EH (cell line): ENCODE measurements at regions not wholly inside any gene's neighbourhood (a gene's known extent, or its start where the extent isn't known, plus 50 kb on each side); places are given as distances from the start of the nearest gene placed in this dataset.

ENCODE experiments used
- DNase-seq: peaks from one replicate; pipeline ENCODE4 v3.0.0-alpha.2; 2015; ENCODE audit warnings: low read depth

GRCh38 chr2:16254356-16254965 lies 314.1 kb downstream of the MYCN start:
- DNase-seq: no peak

- DNase-seq: no peak
These were observed 312.9 kb downstream of the MYCN start for GRCh38 chr2:16253291-16253690.

DNA sequence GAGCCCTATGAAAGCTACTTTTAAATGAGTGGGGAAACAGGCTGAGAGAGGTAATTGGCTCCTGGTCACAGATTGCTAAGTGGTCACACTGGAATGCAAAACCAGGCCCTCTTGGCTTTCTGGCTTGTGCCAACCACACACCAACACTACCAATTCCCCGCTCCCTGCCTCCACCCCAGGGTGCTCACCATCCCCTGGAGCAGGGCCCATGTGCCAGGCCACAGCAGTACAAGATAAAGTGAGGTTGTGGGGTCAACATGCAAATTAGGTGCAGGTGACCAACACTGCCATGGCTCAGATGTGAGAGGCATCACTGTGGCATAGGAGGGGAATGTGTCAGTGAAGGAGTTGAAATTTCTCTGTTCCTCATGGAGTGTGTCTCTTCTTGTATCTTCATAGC lies 312.5 kb downstream of the MYCN start:
- DNase-seq: no peak

- DNase-seq: no peak
These were observed 311.9 kb downstream of the MYCN start for GRCh38 chr2:16252251-16252650.

DNA sequence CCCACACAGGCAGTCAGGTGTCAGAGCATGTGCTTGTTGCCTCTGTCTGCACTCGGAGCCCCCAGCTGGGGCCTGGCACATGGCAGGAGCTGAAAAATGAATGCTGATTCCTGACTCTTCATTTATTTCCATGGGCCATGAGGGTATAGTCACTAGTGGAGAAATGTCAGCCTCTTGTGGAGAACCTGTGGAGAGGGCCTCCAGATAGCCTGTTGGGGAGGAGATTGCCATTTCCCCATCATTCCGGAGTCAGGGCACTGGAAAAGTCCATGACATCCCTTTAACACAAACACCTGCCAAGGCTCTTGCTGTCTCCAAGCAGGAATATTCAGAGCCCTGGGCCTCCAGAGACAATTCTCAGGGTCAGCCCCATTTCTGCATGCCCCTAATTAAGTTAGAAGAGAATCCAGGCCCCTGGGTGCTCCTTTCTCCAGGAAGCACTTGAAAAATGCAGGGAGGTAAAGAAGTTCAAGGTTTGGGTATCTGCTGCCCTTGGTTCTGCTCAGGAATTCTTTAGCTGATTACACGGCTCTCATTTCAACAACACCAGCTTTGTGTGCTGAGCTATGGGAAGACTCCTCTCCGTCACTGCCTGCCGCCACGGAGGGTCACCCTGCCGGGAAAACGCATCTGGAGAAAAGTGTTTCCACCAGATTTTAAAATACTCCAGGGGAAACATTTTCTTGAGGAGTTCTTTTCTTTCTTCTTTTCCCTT lies 311.3 kb downstream of the MYCN start:
- DNase-seq: no peak

DNA sequence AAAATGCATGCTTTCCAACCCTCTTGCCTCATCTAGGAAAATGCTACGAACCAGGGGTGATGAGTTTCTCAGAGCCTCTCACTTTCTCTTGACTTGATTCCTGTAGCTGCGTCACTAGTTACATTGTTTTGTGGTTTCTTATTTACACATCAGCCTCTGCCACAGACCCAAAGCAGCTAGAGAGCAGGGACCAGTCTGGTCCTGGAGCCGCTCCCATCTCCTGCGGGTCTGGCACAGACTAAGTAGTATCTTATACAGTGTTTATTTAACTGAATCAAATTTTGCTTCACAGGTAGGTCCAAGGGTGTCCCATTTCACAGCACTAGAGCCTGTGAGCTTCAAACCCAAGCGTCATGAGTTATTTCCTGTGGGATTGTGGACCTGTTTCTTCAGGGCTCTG lies 310.5 kb downstream of the MYCN start:
- no peak for DNase-seq

GRCh38 chr2:16250466-16250865 lies 310.1 kb downstream of the MYCN start:
- no peak for DNase-seq

DNA sequence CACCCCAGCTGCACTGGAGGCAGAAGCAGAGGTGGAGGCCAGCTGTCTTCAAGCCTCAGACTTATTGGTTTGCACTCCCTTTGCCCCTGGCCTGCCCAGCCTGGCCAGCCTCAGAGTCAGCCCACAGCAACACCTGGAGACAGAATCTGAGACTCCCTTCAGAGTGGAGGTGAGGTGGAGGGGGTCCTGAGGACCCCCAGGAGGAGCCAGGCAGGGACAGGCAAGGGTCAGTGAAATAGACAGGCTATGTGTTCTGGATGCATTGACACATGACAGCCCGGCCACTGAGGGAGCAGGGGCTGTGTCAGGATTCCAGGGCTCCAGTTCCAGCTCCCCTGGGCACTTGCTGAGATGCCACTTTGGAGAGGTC lies 309.7 kb downstream of the MYCN start:
- DNase-seq: no peak

DNA sequence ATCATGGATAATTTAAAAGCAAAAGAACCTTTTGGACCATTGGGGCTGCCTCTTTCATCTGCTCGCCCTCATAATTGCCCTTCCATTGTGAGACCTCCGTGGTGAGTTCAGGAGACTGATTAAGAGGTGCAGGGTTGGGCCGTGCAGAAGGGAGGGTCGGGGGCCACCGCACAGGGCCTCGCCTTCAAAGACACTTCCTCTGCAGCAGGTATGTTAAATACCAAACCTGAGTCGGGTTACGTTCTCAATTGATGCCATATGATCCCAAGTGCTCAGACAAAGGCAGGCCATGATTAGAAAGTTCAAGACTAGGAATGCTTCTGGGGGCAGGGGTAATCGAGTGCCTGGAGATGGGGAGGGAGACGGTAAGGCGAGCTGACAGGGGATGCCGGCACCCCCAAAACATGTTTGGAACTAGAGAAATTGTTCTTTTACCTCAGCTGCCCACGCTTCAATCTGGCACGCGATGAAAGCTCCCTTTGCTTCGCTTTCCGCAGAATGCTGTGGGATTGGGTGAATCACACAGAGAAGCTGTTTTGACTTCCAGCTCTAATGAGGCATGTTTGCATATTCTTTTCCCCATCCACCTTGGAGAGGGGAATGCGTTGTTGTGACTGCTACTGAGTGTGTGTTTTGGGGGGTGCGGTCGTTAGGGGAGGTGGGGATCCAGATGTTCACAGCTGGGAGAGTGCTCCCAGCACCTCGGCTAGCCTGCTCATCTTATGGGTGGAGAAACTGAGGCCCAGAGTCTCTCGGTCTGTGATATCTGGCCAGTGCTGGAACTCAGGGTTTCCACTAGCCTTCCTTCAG lies 309.1 kb downstream of the MYCN start:
- DNase-seq: no peak

- no peak for DNase-seq
These were observed 308.3 kb downstream of the MYCN start for GRCh38 chr2:16248571-16249105.

GRCh38 chr2:16247326-16248122 lies 307.2 kb downstream of the MYCN start:
- no peak for DNase-seq

DNA sequence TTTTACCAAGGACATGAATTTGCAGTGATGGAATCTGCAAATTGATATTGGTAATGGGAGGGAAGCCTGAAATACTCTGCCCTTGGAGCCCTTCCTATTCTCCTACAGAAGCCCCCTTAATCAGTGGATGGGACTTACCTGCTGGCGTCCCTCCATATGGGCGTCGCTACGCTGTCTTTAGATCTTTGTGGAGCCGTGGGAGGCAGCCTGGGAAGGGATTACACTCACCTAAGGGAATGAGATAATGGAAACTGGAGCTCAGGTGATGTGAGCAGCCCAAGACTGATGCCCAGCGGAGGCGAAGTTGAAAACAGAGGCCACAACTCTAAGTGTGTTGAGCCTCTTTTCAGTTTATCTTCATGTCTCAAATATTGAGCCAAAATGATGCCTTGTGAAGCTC lies 306.6 kb downstream of the MYCN start:
- DNase-seq: no peak

GRCh38 chr2:16246281-16246850 lies 306.0 kb downstream of the MYCN start:
- DNase-seq: no peak

GRCh38 chr2:16245481-16246054 lies 305.2 kb downstream of the MYCN start:
- no peak for DNase-seq

DNA sequence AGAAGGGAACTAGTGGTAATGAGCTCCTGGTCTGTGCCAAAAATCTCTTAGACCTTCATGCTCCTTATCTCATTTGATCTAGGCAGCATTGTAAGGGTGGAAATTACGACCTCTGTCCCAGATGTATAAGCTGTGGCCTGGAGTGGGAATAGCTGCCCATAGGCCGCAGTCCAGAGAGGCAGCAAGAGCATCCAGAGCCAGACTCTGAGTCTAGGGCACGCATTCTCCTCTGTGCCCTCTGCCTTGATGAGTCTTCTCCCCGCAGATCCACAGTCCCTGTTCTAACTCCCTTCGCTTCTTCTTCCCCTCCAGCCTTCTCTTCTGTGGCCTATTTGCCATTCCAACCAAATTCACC lies 304.6 kb downstream of the MYCN start:
- no peak for DNase-seq

DNA sequence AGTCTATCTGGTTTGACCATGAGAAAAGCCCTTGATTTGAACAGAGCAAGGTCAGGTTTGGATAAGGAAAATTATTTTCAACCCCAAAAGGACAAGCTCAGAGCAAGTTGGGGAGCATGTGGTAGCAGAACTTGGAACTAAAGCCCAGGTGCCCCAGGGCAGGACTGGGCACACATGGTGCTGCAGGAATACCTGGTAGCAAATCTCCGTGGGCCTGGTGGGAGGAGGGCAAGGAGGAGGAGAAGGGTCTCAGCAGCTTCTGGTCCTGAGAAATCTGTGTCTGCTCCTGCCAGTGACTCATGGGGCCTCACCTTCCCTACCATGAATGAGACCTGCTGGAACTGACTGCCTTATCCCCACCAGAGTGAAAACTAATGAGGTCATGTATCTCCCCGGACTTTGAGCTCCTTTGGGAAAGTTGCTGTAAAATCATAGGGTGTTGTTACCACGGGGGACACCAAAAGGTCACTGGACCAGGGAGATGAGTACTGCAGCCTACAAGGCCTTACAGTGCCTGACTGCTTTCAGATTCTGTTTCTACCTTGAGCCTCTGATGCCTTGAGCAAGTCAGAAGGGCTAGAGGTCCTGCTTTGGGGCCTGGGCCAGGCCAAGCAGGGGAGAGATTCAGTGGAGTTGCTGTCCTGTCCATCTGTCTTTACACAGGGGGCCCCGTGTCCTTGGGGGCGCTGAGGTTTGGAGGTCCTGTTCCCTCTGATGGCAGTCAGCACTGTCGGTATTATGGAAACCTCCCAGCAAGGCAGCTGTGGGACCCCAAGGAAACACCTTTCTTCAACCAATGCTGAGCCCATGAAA lies 304.0 kb downstream of the MYCN start:
- DNase-seq: no peak

- no peak for DNase-seq
These were observed 303.2 kb downstream of the MYCN start for GRCh38 chr2:16243411-16243996.

- no peak for DNase-seq
These were observed 302.6 kb downstream of the MYCN start for GRCh38 chr2:16242906-16243305.

- DNase-seq: no peak
These were observed 301.1 kb downstream of the MYCN start for GRCh38 chr2:16241166-16242160.
